Pancreas (tissue), 10 donors: ENCODE measurements at regions not wholly inside any gene's neighbourhood (a gene's known extent, or its start where the extent isn't known, plus 50 kb on each side); places are given as distances from the start of the nearest gene placed in this dataset.

ENCODE experiments used
- ATAC-seq, 4 donors: fragments of 200-7000 bp; cut with Tn5 transposase; one replicate each; pipeline versions ENCODE4 v1.8.0 to v1.9.1; 2020; ENCODE audit warnings: mild to moderate bottlenecking in 4 of 4, moderate library complexity in 4 of 4
- DNase-seq, 6 donors: peaks; one replicate each; pipeline ENCODE4 v3.0.0-alpha.2; 2020
- FAIRE-seq: peaks from 2 replicates; lab custom pipeline; 2012; peaks lifted over from hg19 to GRCh38; lab: Jason Lieb, UNC
- H3K27ac ChIP-seq, 4 donors: fragments of 200-600 bp; sonication (generic); 1 replicate in 3 of 4; 2 replicates in 1 of 4; pipeline versions ENCODE4 v1.5.0 to v1.8.0; 2020
- H3K27me3 ChIP-seq, 4 donors: fragments of 200-600 bp; one replicate each; pipeline ENCODE4 v1.8.0; 2021
- H3K36me3 ChIP-seq, 3 donors: fragments of 200-600 bp; sonication (generic) in 1 of 3; one replicate each; pipeline versions ENCODE4 v1.5.0 to v1.8.0; 2020 to 2021
- H3K4me1 ChIP-seq, 3 donors: fragments of 200-600 bp; one replicate each; pipeline ENCODE4 v1.8.0; 2021
- H3K4me3 ChIP-seq, 4 donors: fragments of 200-600 bp; sonication (generic) in 2 of 4; one replicate each; pipeline versions ENCODE4 v1.5.0 to v1.8.0; 2020 to 2021
- H3K9me3 ChIP-seq, 4 donors: fragments of 200-600 bp; one replicate each; pipeline ENCODE4 v1.8.0; 2021
- WGBS, 2 donors: extraction: QIAGEN DNeasy Blood & Tissue Kit; methylation state at CpG; one replicate each; pipeline ENCODE4 v1.1.7; 2013; 5-methylcytosine and 5-hydroxymethylcytosine counted together
- intact Hi-C, 3 donors: fragments of 100-400 bp; cut with DNase I; formaldehyde crosslinking; loops; one replicate each; pipeline versions ENCODE4 v1.11.1 to v1.14.2; 2022
- TF ChIP-seq, protein P1 (sequence below), 4 donors: fragments of 200-600 bp; sonication (generic) in 3 of 4; IDR thresholded peaks; one replicate each; pipeline versions ENCODE4 v1.5.0 to v1.8.0; 2021; ENCODE audit warnings: antibody characterized with exemption in 4 of 4
- donor health status: healthy with polysubstance abuse.
- donor health status: DM: no; HTN: no; CAD: no; lungs with moderate emphysema.
- donor health status: DM: no; HTN: no; CAD: no.
- donor health status: control.
- donor health status: control.
- donor health status: Bipolar disorder and iron deficiency.
- donor health status: DM: yes; HTN: yes; CAD: no.
- donor health status: DM: no; HTN: no; CAD: no.
- donor health status: DM: no; HTN: no; CAD: no.
- donor health status: DM: yes; HTN: yes; CAD: no.

DNA sequence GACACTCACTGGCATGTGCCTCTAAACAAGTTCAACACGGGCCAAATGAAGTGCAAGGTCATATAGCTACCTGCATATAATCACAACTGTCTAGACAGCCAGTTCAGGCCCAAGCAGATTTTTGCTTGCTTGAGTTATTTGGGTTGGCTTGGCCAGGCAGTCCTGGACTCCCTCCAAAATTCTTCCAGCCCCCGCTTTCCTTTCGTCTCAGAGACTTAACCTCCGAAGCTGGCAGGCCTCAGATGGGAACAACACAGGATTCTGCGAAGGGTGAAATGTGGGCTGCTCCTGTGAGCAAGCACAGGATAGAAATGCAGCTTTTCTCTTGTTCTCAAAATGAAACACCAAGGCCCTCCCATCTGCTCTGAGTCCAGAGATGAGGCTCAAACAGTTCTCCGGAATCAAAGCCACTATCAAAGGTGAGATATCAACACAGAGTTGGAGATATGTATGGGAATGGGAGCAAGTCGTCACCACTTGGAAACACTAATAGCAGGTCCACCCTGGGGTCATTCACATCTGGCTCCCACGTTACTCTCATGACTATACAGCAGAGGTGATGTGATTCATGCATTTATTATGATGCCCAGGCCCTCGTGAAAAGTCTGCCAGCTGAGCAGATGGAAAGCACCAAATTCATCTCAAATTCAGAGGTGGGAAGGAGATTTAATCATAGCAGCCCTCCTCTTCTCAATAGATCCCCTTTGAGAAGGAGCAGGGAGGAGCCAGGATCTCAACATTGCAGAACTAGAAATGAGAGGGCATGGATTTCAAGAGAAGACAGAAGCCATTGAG lies 389.8 kb downstream of the NUAK1 start:
- TF ChIP-seq, protein P1, sequence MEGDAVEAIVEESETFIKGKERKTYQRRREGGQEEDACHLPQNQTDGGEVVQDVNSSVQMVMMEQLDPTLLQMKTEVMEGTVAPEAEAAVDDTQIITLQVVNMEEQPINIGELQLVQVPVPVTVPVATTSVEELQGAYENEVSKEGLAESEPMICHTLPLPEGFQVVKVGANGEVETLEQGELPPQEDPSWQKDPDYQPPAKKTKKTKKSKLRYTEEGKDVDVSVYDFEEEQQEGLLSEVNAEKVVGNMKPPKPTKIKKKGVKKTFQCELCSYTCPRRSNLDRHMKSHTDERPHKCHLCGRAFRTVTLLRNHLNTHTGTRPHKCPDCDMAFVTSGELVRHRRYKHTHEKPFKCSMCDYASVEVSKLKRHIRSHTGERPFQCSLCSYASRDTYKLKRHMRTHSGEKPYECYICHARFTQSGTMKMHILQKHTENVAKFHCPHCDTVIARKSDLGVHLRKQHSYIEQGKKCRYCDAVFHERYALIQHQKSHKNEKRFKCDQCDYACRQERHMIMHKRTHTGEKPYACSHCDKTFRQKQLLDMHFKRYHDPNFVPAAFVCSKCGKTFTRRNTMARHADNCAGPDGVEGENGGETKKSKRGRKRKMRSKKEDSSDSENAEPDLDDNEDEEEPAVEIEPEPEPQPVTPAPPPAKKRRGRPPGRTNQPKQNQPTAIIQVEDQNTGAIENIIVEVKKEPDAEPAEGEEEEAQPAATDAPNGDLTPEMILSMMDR (IDR thresholded peaks at IDR 0.05): no peak
- no peak overlapping the region for H3K4me3 ChIP-seq
- intact Hi-C loops: no loop called here
- H3K36me3 ChIP-seq: no peaks in the 10 kb centered on the region
- WGBS, 2 donors: 53 to 54% methylated on average over 9 of the region's 9 CpGs
- H3K27ac ChIP-seq: no peak overlapping the region
- no peaks in the 10 kb centered on the region for H3K9me3 ChIP-seq
- ATAC-seq: no peak
- FAIRE-seq: no peak
- no peaks in the 10 kb centered on the region for H3K27me3 ChIP-seq
- DNase-seq: peak in 1 of 6 donors; percentile 15
- no peaks in the 10 kb centered on the region for H3K4me1 ChIP-seq

DNA sequence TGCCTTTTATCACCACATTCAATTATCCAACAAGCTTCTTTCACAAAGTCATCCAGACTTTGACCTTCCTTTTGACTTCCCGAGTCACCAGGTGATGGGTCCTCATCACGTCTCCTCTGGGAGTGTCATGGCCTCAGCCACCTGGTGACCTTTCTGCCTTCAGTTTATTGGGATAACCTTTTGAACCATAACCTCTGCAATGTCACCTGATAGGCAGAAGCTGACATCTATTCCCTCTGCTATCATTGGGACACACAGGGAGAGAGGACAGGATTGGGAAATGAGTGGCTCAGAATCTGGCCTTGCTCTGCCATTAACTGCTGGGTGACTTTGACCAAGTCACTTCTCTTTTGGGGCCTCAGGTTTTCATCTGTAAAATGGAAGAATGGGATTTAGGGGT lies 388.7 kb downstream of the NUAK1 start:
- intact Hi-C loops: no loop called here
- WGBS, 2 donors: 72 to 73% methylated on average over 2 of the region's 2 CpGs
- H3K27ac ChIP-seq: no peak overlapping the region
- no peaks in the 10 kb centered on the region for H3K9me3 ChIP-seq
- TF ChIP-seq, protein P1 (IDR thresholded peaks at IDR 0.05): no peak
- DNase-seq: no peak
- H3K27me3 ChIP-seq: no peaks in the 10 kb centered on the region
- no peak overlapping the region for H3K4me3 ChIP-seq
- no peak for ATAC-seq
- no peaks in the 10 kb centered on the region for H3K36me3 ChIP-seq
- H3K4me1 ChIP-seq: no peaks in the 10 kb centered on the region
- no peak for FAIRE-seq

DNA sequence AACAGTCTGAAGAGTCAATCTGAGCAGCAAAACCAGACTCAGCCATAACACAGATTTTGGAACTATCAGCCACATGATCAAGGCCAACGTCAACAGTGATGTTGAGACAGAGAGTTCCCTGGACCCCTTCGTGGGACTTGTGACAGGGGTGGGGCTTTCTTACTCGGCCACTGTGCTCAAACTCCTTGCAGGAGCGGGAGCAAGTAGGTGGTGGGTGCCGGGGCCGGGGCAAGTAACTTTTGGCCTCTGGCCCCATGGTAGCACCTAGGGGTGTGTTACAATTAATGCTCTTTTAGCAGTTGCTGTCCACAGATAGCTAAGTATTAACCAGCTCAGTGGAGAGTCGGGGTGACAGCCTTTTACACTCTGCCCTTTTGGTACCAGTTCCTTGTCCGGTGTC lies 384.4 kb downstream of the NUAK1 start:
- WGBS, 2 donors: 71 to 77% methylated on average over 8 of the region's 8 CpGs
- H3K4me1 ChIP-seq: no peaks in the 10 kb centered on the region
- FAIRE-seq (no peak), DNase-seq (no peak), ATAC-seq (no peak)
- TF ChIP-seq, protein P1 (IDR thresholded peaks at IDR 0.05): no peak
- no peaks in the 10 kb centered on the region for H3K9me3 ChIP-seq
- H3K27ac ChIP-seq: no peak overlapping the region
- no peak overlapping the region for H3K4me3 ChIP-seq
- no peaks in the 10 kb centered on the region for H3K36me3 ChIP-seq
- no peaks in the 10 kb centered on the region for H3K27me3 ChIP-seq
- intact Hi-C loops: no loop called here

DNA sequence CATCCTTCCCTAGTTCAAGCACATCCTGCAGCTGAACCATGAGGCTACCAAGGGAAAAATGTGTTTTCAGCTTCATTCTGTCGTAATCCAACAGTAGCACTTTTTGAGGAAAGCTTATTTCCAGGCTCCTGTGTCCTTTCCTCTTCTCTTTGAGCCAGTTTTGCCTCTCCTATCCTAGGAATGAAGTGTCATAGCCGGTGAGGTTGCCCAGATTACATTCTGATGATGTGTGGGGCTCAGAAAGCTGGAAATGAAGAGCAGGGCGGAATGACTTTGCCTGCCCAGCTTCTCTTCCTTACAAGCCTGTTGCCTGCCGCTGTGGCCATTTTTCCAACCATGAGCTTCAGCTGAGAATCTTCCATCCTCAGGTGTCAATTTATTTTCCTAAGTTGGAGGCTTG lies 381.8 kb downstream of the NUAK1 start:
- intact Hi-C loops: no loop called here
- no peaks in the 10 kb centered on the region for H3K4me1 ChIP-seq
- H3K36me3 ChIP-seq: no peaks in the 10 kb centered on the region
- no peak for ATAC-seq
- H3K27ac ChIP-seq: no peak overlapping the region
- no peaks in the 10 kb centered on the region for H3K27me3 ChIP-seq
- no peak for DNase-seq
- no peak for FAIRE-seq
- H3K9me3 ChIP-seq: no peaks in the 10 kb centered on the region
- H3K4me3 ChIP-seq: no peak overlapping the region
- WGBS, 2 donors: 61 to 75% methylated on average over 4 of the region's 4 CpGs
- TF ChIP-seq, protein P1 (IDR thresholded peaks at IDR 0.05): no peak

DNA sequence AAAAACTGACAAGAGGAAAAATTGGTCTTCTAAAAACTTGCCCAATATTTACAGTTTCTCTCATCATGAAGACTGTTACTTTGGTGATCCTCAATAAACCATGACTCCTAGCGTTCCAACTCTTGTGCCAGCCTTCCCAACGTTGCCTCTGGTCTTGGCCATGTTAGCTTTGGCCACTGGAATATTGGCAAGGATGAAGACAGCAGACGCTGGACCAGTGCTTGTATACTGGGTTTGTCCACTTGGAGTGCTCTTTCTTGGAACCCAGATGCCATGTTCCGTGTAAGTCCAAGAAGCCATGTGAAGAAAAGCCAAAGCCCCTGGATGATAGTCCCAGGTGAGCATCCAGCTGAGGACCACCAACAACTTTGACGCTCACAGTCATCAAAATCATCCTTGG lies 379.6 kb downstream of the NUAK1 start:
- Histone ChIP-seq H3K27me3 (no peaks in the 10 kb centered on the region), H3K36me3 (no peaks in the 10 kb centered on the region), H3K9me3 (no peaks in the 10 kb centered on the region), H3K27ac (no peak overlapping the region), H3K4me1 (no peaks in the 10 kb centered on the region), H3K4me3 (no peak overlapping the region)
- intact Hi-C loops: no loop called here
- WGBS, 2 donors: 59 to 77% methylated on average over 5 of the region's 5 CpGs
- TF ChIP-seq, protein P1 (IDR thresholded peaks at IDR 0.05): no peak
- no peak for ATAC-seq
- no peak for FAIRE-seq
- no peak for DNase-seq
